K562 (cell line): ENCODE measurements at regions not wholly inside any gene's neighbourhood (a gene's known extent, or its start where the extent isn't known, plus 50 kb on each side); places are given as distances from the start of the nearest gene placed in this dataset.

ENCODE experiments used
- HNRNPLL ChIP-seq: fragments of 200-400 bp; formaldehyde crosslinking; IDR thresholded peaks from 2 replicates; pipeline ENCODE4 v1.6.1; 2017; ENCODE audit warnings: low read length, low read depth, mild to moderate bottlenecking; ENCODE audit not compliant: poor library complexity, severe bottlenecking
- PHB2 ChIP-seq: fragments of 450-650 bp; IDR thresholded peaks from 2 replicates; pipeline ENCODE4 v1.6.1; 2017; ENCODE audit warnings: low read depth
- POLR2G ChIP-seq: fragments of 200-400 bp; formaldehyde crosslinking; IDR thresholded peaks from 2 replicates; pipeline ENCODE4 v1.6.1; 2017; ENCODE audit warnings: low read depth, mild to moderate bottlenecking, antibody characterized with exemption, low read length, moderate library complexity
- REST ChIP-seq, 2 experiments: fragments of 450-650 bp; formaldehyde crosslinking in 1 of 2; IDR thresholded peaks; 2 replicates each; pipeline versions ENCODE4 v1.4.0 to v1.6.1; 2014 to 2020; ENCODE audit warnings: mild to moderate bottlenecking in 2 of 2, borderline replicate concordance in 1 of 2, low read depth in 1 of 2
- TBL1XR1 ChIP-seq, 2 experiments: IDR thresholded peaks; 2 replicates each; pipeline ENCODE4 v1.6.1; 2012; ENCODE audit warnings: improper control_type of control experiment in 2 of 2, low read length in 2 of 2, mild to moderate bottlenecking in 1 of 2
- ZNF785 ChIP-seq: fragments of 250-450 bp; sonication (Bioruptor Pico); IDR thresholded peaks from 2 replicates; pipeline ENCODE4 v1.4.0; 2020; ENCODE audit warnings: mild to moderate bottlenecking

GRCh38 chr7:155951554-155952158 lies 139.4 kb upstream of the SHH start (continued):
- TF ChIP-seq PHB2 (no peak), HNRNPLL (no peak), REST (IDR thresholded peaks at IDR 0.05; ENCODE audit: borderline replicate concordance) (no peak), REST (CRISPR knock-in tag; IDR thresholded peaks at IDR 0.05; ENCODE audit: low read depth) (no peak), POLR2G (no peak), ZNF785 (no peak), TBL1XR1 (IDR thresholded peaks at IDR 0.05; ENCODE audit: low read length in 2 of 2) (no peak)
